Calu3 (cell line): ENCODE measurements at regions not wholly inside any gene's neighbourhood (a gene's known extent, or its start where the extent isn't known, plus 50 kb on each side); places are given as distances from the start of the nearest gene placed in this dataset.

Source experiments
- BruUV-seq: library from RNA; stranded (reverse); fragments of 400-500 nt; replicated peaks from 2 replicates; lab custom pipeline; 2021; lab: Mats Ljungman, UMichigan
- CTCF ChIA-PET: fragments of 300-600 bp; sonication (Branson Sonifier 250); formaldehyde crosslinking; loops from one replicate; lab custom pipeline; 2022; ENCODE audit warnings: antibody characterized with exemption; lab: Charles Lee
- DNase-seq: peaks from one replicate; pipeline ENCODE4 v3.0.0; 2022
- H3K27ac Mint-ChIP-seq: one replicate; pipeline ENCODE4 v1.8.0; 2022; ENCODE audit warnings: mixed read lengths; ENCODE audit not compliant: unreplicated experiment
- H3K27me3 Mint-ChIP-seq: one replicate; pipeline ENCODE4 v1.8.0; 2022; ENCODE audit warnings: mixed read lengths; ENCODE audit not compliant: unreplicated experiment
- H3K36me3 Mint-ChIP-seq: one replicate; pipeline ENCODE4 v1.8.0; 2022; ENCODE audit warnings: mild to moderate bottlenecking, moderate library complexity, mixed read lengths; ENCODE audit not compliant: insufficient read depth, unreplicated experiment
- H3K4me1 Mint-ChIP-seq: one replicate; pipeline ENCODE4 v1.8.0; 2022; ENCODE audit warnings: mild to moderate bottlenecking, low read depth, mixed read lengths; ENCODE audit not compliant: unreplicated experiment
- H3K4me3 Mint-ChIP-seq: one replicate; pipeline ENCODE4 v1.8.0; 2022; ENCODE audit warnings: mild to moderate bottlenecking, low read depth, moderate library complexity, mixed read lengths; ENCODE audit not compliant: unreplicated experiment
- H3K9me3 Mint-ChIP-seq: one replicate; pipeline ENCODE4 v1.8.0; 2022; ENCODE audit warnings: low read depth, mixed read lengths; ENCODE audit not compliant: unreplicated experiment
- CTCF ChIP-seq: fragments of 200-600 bp; IDR thresholded peaks from one replicate; pipeline ENCODE4 v1.8.0; 2022; ENCODE audit warnings: antibody characterized with exemption; ENCODE audit not compliant: unreplicated experiment
- intact Hi-C: fragments of 100-400 bp; cut with micrococcal nuclease; formaldehyde crosslinking; loops from one replicate; pipeline ENCODE4 v1.10.0; 2022; ENCODE audit not compliant: unreplicated experiment

- DNase-seq: no peak
- H3K4me1 Mint-ChIP-seq: peaks cover 4% of the 10 kb centered on the region
- TF ChIP-seq CTCF: no peak
- BruUV-seq: no TSS peak
- no peak overlapping the region for H3K27ac Mint-ChIP-seq
- no peaks in the 10 kb centered on the region for H3K9me3 Mint-ChIP-seq
- H3K4me3 Mint-ChIP-seq: no peak overlapping the region
- intact Hi-C loops: no loop called here
- CTCF ChIA-PET: no interaction called here
- H3K27me3 Mint-ChIP-seq: peaks cover 86% of the 10 kb centered on the region
- no peaks in the 10 kb centered on the region for H3K36me3 Mint-ChIP-seq
Measured at GRCh38 chr12:111029305-111029704, 108.9 kb upstream of the MYL2 start.

DNA sequence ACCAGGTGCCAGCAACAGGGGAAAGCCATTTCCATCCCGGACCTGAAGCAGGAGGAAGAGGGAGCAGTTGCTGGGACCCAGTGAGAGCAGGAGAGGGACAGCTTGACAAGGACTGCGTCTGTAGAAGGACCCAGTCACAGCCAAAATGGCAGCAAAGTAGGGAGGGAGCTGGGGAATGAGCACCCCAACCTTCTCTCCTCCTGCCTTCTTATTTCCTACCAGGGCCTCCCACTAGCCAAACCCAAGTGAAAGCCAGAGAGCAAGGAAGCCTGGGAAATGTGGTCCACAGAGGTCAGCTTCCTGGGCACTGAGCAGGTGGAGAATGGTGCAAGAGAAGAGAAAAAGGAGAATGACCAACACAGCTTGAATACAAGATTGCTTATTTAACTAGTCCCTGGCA is 108.5 kb upstream of the MYL2 start:
- H3K36me3 Mint-ChIP-seq: no peaks in the 10 kb centered on the region
- H3K9me3 Mint-ChIP-seq: no peaks in the 10 kb centered on the region
- H3K4me3 Mint-ChIP-seq: no peak overlapping the region
- H3K27me3 Mint-ChIP-seq: peaks cover 91% of the 10 kb centered on the region
- intact Hi-C loops: no loop called here
- TF ChIP-seq CTCF: no peak
- no peak for DNase-seq
- H3K4me1 Mint-ChIP-seq: peaks cover 7% of the 10 kb centered on the region
- no peak overlapping the region for H3K27ac Mint-ChIP-seq
- CTCF ChIA-PET: interaction anchor here (0.6 kb wide), 1 partner anchor 12 kb away, joined by 4 read pairs; no protein-coding TSS in a partner anchor
- no TSS peak for BruUV-seq

DNA sequence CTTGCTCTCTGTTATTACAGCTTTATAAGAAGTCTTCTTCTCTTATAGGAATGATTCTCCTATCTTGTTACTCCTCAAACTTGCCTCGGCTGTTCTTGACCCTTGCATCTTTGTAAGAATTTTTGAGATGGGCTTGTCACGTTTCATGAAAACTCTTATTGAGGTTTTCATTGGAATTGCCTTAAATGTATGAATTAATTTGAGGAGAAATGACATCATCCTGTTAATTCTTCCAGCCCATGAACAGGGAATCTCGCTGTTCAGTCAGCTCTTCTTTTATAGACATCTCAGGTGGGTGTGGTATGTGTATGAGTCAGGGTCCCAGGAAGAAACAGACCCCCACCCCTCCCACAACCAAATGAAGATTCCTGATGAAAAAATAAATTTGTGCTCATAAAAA is 107.1 kb upstream of the MYL2 start:
- CTCF ChIA-PET: interaction anchor here (0.7 to 1.3 kb wide), 2 partner anchors 78 to 245 kb away, joined by 3 read pairs; no protein-coding TSS in a partner anchor
- no peaks in the 10 kb centered on the region for H3K36me3 Mint-ChIP-seq
- intact Hi-C loops: no loop called here

DNA sequence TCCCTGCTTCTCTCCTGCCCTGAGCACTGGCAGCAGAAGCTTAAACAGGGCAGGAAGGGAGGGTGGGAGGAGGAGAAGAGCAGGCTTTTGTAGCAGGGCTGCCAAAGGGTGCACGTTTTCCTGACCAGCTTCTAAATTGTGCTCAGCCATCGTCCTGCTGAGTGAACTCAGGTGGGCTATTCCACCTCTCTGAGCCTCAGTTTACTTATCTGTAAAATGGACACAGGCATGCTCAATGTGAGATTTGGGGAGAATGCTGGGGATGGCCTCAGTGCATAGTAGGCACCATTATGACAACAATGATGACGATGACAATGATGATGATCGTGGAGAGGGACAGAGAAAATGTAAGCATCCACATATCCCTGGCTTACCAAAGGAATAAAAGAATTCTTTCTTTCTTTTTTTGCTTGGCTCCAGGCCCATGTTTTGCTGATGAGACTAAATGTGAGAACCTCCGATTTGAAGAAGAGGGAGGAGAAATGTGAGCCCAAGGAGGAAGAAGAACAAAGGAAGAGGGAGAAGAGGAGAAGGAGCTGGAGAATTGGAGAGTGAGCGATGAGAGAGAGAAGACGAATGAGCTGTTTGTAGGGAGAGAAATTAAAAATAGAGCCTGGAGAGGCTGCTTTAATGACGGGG is 105.5 kb upstream of the MYL2 start:
- H3K4me3 Mint-ChIP-seq: no peak overlapping the region
- peaks cover 7% of the 10 kb centered on the region for H3K4me1 Mint-ChIP-seq
- no peak for TF ChIP-seq CTCF
- intact Hi-C loops: loop anchor here (2.0 kb wide), 1 partner anchor 149 kb away; no protein-coding TSS in a partner anchor
- no peaks in the 10 kb centered on the region for H3K36me3 Mint-ChIP-seq
- no TSS peak for BruUV-seq
- no peak overlapping the region for H3K27ac Mint-ChIP-seq
- H3K27me3 Mint-ChIP-seq: peaks cover 97% of the 10 kb centered on the region
- no peaks in the 10 kb centered on the region for H3K9me3 Mint-ChIP-seq
- CTCF ChIA-PET: interaction anchor here (1.0 to 1.1 kb wide), 2 partner anchors 18 to 225 kb away, joined by 3 read pairs; no protein-coding TSS in a partner anchor
- DNase-seq: no peak

More for the DNA sequence above, 107.1 kb upstream of the MYL2 start:
- Mint-ChIP-seq H3K9me3 (no peaks in the 10 kb centered on the region), H3K27me3 (peaks cover 97% of the 10 kb centered on the region), H3K4me3 (no peak overlapping the region), H3K4me1 (peaks cover 7% of the 10 kb centered on the region), H3K27ac (no peak overlapping the region)
- DNase-seq: no peak
- BruUV-seq: no TSS peak
- TF ChIP-seq CTCF: no peak
